Right lobe of liver (tissue), 6 donors: ENCODE measurements at regions not wholly inside any gene's neighbourhood (a gene's known extent, or its start where the extent isn't known, plus 50 kb on each side); places are given as distances from the start of the nearest gene placed in this dataset.
A peak's percentile ranks its signal among the peaks of the same experiment; 100 is the strongest.

Source experiments
- ATAC-seq, 4 donors: fragments of 200-7000 bp; cut with Tn5 transposase; one replicate each; pipeline ENCODE4 v1.9.1; 2020; ENCODE audit warnings: mild to moderate bottlenecking in 4 of 4, moderate library complexity in 4 of 4
- DNase-seq, 3 donors: peaks; one replicate each; pipeline ENCODE4 v3.0.0-alpha.2; 2020
- H3K27ac ChIP-seq, 3 donors: fragments of 200-600 bp; one replicate each; pipeline ENCODE4 v1.8.0; 2022
- H3K27me3 ChIP-seq, 2 donors: fragments of 200-600 bp; one replicate each; pipeline ENCODE4 v1.8.0; 2022
- H3K36me3 ChIP-seq, 4 donors: fragments of 200-600 bp; sonication (generic) in 1 of 4; one replicate each; pipeline versions ENCODE4 v1.5.1 to v1.8.0; 2017 to 2022; ENCODE audit warnings: control low read depth in 1 of 4
- H3K4me1 ChIP-seq, 4 donors: fragments of 200-600 bp; sonication (generic) in 1 of 4; one replicate each; pipeline versions ENCODE4 v1.5.1 to v1.8.0; 2017 to 2022; ENCODE audit warnings: control low read depth in 1 of 4
- H3K4me3 ChIP-seq, 3 donors: fragments of 200-600 bp; one replicate each; pipeline ENCODE4 v1.8.0; 2022
- H3K9me3 ChIP-seq, 4 donors: fragments of 200-600 bp; sonication (generic) in 1 of 4; one replicate each; pipeline versions ENCODE4 v1.5.1 to v1.8.0; 2017 to 2022; ENCODE audit warnings: control low read depth in 1 of 4
- CTCF ChIP-seq, 4 donors: fragments of 200-600 bp in 3 of 4; fragments of 450-650 bp in 1 of 4; IDR thresholded peaks; one replicate each; pipeline versions ENCODE4 v1.5.1 to v1.8.0; 2016 to 2022; ENCODE audit warnings: antibody characterized with exemption in 4 of 4, mild to moderate bottlenecking in 2 of 4
- POLR2A ChIP-seq: fragments of 450-650 bp; IDR thresholded peaks from one replicate; pipeline ENCODE4 v1.6.1; 2017; ENCODE audit warnings: antibody characterized with exemption, mild to moderate bottlenecking
- whole genome bisulfite sequencing: methylation state at CpG from one replicate; pipeline ENCODE4 v1.1.6; 2018; ENCODE audit warnings: low coverage, low lambda C conversion rate; ENCODE audit not compliant: insufficient coverage; ENCODE audit errors: missing lambda C conversion rate; 5-methylcytosine and 5-hydroxymethylcytosine counted together
- intact Hi-C, 2 donors: fragments of 100-400 bp; cut with DNase I; formaldehyde crosslinking; loops; one replicate each; pipeline versions ENCODE4 v1.11.2 to v1.14.1; 2022
- donor health status: DM: no; HTN: yes; CAD: no.
- donor health status: DM: no; HTN: no; CAD: no.
- donor health status: DM: no; HTN: no; CAD: no.
- donor health status: DM: no; HTN: yes; CAD: no.
- donor health status: DM: no; HTN: yes; CAD: no.

- Histone ChIP-seq H3K9me3 (no peaks in the 10 kb centered on the region), H3K4me3 (no peak overlapping the region), H3K36me3 (no peaks in the 10 kb centered on the region), H3K27ac (no peak overlapping the region), H3K27me3 (no peaks in the 10 kb centered on the region), H3K4me1 (no peaks in the 10 kb centered on the region)
- no peak for DNase-seq
- intact Hi-C loops = no loop called here
- TF ChIP-seq POLR2A (no peak), CTCF (IDR thresholded peaks at IDR 0.05) (no peak)
- no peak for ATAC-seq
These were observed 300.2 kb upstream of the RBMS3 start for GRCh38 chr3:28980631-28981030.

- ATAC-seq = no peak
- intact Hi-C loops = no loop called here
- no peak for TF ChIP-seq CTCF (IDR thresholded peaks at IDR 0.05)
- no peak for TF ChIP-seq POLR2A
These were observed 298.0 kb upstream of the RBMS3 start for GRCh38 chr3:28982906-28983305.

GRCh38 chr3:28986922-28987321 is 293.9 kb upstream of the RBMS3 start:
- Histone ChIP-seq H3K27ac (no peak overlapping the region), H3K9me3 (no peaks in the 10 kb centered on the region), H3K4me3 (no peak overlapping the region), H3K27me3 (no peaks in the 10 kb centered on the region), H3K36me3 (no peaks in the 10 kb centered on the region), H3K4me1 (no peaks in the 10 kb centered on the region)
- TF ChIP-seq POLR2A = no peak
- no peak for TF ChIP-seq CTCF (IDR thresholded peaks at IDR 0.05)
- DNase-seq (no peak), ATAC-seq (no peak)
- intact Hi-C loops = no loop called here

More at GRCh38 chr3:28982906-28983305, 298.0 kb upstream of the RBMS3 start:
- Histone ChIP-seq H3K9me3 (no peaks in the 10 kb centered on the region), H3K4me3 (no peak overlapping the region), H3K27me3 (no peaks in the 10 kb centered on the region), H3K4me1 (no peaks in the 10 kb centered on the region), H3K36me3 (no peaks in the 10 kb centered on the region), H3K27ac (no peak overlapping the region)
- 86% methylated on average over 2 of the region's 2 CpGs for WGBS
- no peak for DNase-seq

- ATAC-seq = peak in 3 of 4 donors; percentile 27 to 51 (median 30)
- Histone ChIP-seq H3K4me1 (no peaks in the 10 kb centered on the region), H3K9me3 (no peaks in the 10 kb centered on the region), H3K4me3 (no peak overlapping the region), H3K27ac (no peak overlapping the region), H3K27me3 (no peaks in the 10 kb centered on the region), H3K36me3 (no peaks in the 10 kb centered on the region)
- DNase-seq = no peak
- no peak for TF ChIP-seq CTCF (IDR thresholded peaks at IDR 0.05)
- TF ChIP-seq POLR2A = no peak
- WGBS = 51% methylated on average over 2 of the region's 2 CpGs
- intact Hi-C loops = no loop called here
These were observed 291.2 kb upstream of the RBMS3 start for GRCh38 chr3:28989646-28990089.

GRCh38 chr3:28994161-28994905 is 286.5 kb upstream of the RBMS3 start:
- intact Hi-C loops = no loop called here

More at GRCh38 chr3:28994161-28994905, 286.5 kb upstream of the RBMS3 start:
- ATAC-seq = no peak
- Histone ChIP-seq H3K9me3 (no peaks in the 10 kb centered on the region), H3K36me3 (no peaks in the 10 kb centered on the region), H3K27me3 (no peaks in the 10 kb centered on the region), H3K4me1 (no peaks in the 10 kb centered on the region), H3K4me3 (no peak overlapping the region), H3K27ac (no peak overlapping the region)
- DNase-seq = no peak
- 56% methylated on average over 6 of the region's 6 CpGs for WGBS
- TF ChIP-seq CTCF (IDR thresholded peaks at IDR 0.05) (no peak), POLR2A (no peak)
